ENCODE measurements at regions not wholly inside any gene's neighbourhood (a gene's known extent, or its start where the extent isn't known, plus 50 kb on each side); places are given as distances from the start of the nearest gene placed in this dataset.

DNA sequence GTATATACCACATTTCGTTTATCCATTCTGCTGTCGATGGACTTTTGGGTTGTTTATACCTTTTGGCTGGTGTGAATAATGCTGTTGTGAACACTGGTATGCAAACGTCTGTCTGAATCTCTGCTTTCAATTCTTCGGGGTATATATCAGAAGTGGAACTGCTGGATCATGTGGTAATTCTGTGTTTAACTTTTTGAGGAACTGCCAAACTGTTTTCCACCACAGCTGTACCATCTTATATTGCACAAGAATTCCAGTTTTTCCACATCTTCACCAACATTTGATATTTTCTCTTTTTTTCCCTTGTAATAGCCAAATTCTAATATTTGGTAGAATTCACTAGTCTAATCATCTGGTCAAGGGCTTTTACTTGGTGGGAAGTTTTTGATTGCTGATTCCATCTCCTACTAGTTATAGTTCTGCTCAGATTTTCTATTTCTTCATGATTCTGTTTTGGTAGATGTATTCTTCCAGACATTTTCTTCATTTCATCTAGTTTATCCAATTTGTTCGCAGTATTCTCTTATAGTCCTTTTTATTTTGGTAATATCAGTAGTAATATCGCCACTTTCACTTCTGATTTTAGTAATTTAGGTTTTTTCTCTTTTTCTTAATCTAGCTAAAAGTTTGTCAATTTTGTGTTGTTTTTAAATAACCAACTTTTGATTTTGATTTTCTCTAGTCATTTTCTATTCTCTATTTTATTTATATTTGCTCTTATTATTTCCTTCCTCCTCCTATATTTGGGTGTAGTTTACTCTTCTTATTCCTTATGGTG lies 271.2 kb downstream of the ZEB1 start:
- H3K27me3 ChIP-seq = no peaks in the 10 kb centered on the region
- H3K4me3 ChIP-seq = no peak overlapping the region
- TF ChIP-seq POLR2A (IDR thresholded peaks at IDR 0.05) = peak in 1 of 3 donors; percentile 12
- TF ChIP-seq, protein P1, sequence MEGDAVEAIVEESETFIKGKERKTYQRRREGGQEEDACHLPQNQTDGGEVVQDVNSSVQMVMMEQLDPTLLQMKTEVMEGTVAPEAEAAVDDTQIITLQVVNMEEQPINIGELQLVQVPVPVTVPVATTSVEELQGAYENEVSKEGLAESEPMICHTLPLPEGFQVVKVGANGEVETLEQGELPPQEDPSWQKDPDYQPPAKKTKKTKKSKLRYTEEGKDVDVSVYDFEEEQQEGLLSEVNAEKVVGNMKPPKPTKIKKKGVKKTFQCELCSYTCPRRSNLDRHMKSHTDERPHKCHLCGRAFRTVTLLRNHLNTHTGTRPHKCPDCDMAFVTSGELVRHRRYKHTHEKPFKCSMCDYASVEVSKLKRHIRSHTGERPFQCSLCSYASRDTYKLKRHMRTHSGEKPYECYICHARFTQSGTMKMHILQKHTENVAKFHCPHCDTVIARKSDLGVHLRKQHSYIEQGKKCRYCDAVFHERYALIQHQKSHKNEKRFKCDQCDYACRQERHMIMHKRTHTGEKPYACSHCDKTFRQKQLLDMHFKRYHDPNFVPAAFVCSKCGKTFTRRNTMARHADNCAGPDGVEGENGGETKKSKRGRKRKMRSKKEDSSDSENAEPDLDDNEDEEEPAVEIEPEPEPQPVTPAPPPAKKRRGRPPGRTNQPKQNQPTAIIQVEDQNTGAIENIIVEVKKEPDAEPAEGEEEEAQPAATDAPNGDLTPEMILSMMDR (IDR thresholded peaks at IDR 0.05) = no peak
- H3K36me3 ChIP-seq (replicated peaks in 1 of 2; ENCODE audit: insufficient read depth in 1 of 2, low read depth in 2 of 2) = no peaks in the 10 kb centered on the region
- DNase-seq (no peak), ATAC-seq (no peak)
- intact Hi-C loops (cut with DNase I) = no loop called here
- H3K4me1 ChIP-seq = no peaks in the 10 kb centered on the region
- 61% methylated on average over 6 of the region's 6 CpGs for WGBS, 2 donors
- no peak overlapping the region for H3K27ac ChIP-seq
- no peaks in the 10 kb centered on the region for H3K9me3 ChIP-seq

DNA sequence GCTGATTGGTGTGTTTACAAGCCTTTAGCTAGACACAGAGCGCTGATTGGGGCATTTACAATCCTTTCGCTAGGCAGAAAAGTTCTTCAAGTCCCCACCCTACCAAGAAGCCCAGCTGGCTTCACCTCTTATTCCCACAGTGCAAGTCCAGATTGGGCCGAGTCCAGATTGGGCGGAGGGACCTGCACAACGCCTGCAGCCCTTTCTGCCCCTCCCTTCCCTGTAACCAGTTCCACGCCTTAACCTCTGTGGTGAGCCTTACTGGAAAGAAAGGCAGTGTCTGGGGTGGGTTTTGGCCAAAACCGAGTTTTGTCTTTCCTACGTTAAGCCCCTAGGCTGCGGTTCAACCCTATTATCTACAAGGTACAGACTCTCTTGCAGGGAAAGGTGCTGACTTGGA lies 268.7 kb downstream of the ZEB1 start:
- TF ChIP-seq POLR2A (IDR thresholded peaks at IDR 0.05) = no peak
- Histone ChIP-seq H3K27me3 (no peaks in the 10 kb centered on the region), H3K36me3 (replicated peaks in 1 of 2; ENCODE audit: insufficient read depth in 1 of 2, low read depth in 2 of 2) (no peaks in the 10 kb centered on the region), H3K4me3 (no peak overlapping the region), H3K27ac (no peak overlapping the region), H3K9me3 (no peaks in the 10 kb centered on the region), H3K4me1 (no peaks in the 10 kb centered on the region)
- WGBS, 2 donors = 74 to 76% methylated on average over 9 of the region's 9 CpGs
- DNase-seq (no peak), ATAC-seq (no peak)
- intact Hi-C loops (cut with DNase I) = no loop called here

DNA sequence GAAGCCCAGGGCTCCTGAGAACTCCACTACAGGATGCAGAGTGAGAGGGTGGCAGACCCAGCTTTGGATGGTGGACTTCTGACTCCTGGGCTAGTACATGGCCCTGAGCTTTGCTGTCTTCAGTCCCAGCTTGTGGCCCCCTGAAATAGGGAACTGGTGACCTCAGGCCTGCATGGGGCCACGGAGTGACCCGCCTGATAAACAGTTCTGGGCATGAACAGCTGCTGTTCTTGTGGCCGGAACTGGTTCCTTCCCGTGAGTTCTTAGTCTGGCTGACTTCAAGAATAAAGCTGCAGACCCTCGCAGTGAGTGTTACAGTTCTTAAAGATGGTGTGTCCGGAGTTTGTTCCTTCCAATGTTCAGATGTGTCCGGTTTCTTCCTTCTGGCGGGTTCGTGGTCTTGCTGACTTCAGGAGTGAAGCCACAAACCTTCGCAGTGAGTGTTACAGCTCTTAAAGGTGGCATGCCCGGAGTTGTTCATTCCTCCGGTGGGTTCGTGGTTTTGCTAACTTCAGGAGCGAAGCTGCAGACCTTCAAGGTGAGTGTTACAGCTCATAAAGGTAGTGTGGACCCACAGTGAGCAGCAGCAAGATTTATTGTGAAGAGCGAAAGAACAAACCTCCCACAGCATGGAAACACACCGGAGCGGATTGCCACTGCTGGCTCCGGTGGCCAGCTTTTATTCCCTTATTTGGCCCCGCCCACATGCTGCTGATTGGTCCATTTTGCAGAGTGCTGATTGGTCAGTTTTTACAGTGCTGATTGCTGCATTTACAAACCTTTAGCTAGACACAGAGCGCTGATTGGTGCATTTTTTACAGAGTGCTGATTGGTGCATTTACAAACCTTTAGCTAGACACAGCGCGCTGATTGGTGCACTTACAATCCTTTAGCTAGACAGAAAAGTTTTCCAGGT lies 268.0 kb downstream of the ZEB1 start:
- H3K9me3 ChIP-seq = no peaks in the 10 kb centered on the region
- ATAC-seq (no peak), DNase-seq (peak in 1 of 4 donors; percentile 57)
- no peaks in the 10 kb centered on the region for H3K27me3 ChIP-seq
- H3K27ac ChIP-seq = peak overlapping the region in 1 of 4 donors; percentile 42
- no peak overlapping the region for H3K4me3 ChIP-seq
- 69 to 90% methylated on average over 16 to 22 of the region's 22 CpGs for WGBS, 2 donors
- intact Hi-C loops (cut with DNase I) = no loop called here
- no peaks in the 10 kb centered on the region for H3K36me3 ChIP-seq (replicated peaks in 1 of 2; ENCODE audit: insufficient read depth in 1 of 2, low read depth in 2 of 2)
- peak in 1 of 3 donors; percentile 35 for TF ChIP-seq POLR2A (IDR thresholded peaks at IDR 0.05)
- TF ChIP-seq, protein P1 (IDR thresholded peaks at IDR 0.05) = no peak
- no peaks in the 10 kb centered on the region for H3K4me1 ChIP-seq

DNA sequence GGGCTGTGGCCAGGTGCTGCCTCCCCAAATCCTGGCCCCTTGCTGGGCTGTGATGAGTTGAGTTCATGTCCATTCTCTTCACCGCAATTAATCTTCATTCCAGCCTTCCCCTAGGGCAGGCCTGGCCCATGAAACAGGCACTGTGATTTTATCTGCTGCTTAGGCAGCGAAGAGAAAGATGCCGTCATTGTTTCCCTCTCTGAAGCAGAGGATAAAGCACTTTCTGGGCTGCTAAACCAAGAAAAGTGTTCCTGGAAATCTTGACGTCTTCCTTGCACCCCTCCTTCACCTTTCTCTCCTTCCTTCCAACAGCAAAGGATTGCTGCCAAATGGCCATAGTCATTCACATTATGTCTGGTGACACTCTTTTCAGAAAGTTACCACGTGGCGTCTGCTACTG lies 265.9 kb downstream of the ZEB1 start:
- no peak overlapping the region for H3K4me3 ChIP-seq
- no peak overlapping the region for H3K27ac ChIP-seq
- TF ChIP-seq POLR2A (IDR thresholded peaks at IDR 0.05) = no peak
- TF ChIP-seq, protein P1 (IDR thresholded peaks at IDR 0.05) = no peak
- no peaks in the 10 kb centered on the region for H3K4me1 ChIP-seq
- DNase-seq (no peak), ATAC-seq (no peak)
- no peaks in the 10 kb centered on the region for H3K9me3 ChIP-seq
- H3K27me3 ChIP-seq = no peaks in the 10 kb centered on the region
- 63 to 76% methylated on average over 5 to 6 of the region's 6 CpGs for WGBS, 2 donors
- intact Hi-C loops (cut with DNase I) = no loop called here
- no peaks in the 10 kb centered on the region for H3K36me3 ChIP-seq (replicated peaks in 1 of 2; ENCODE audit: insufficient read depth in 1 of 2, low read depth in 2 of 2)

DNA sequence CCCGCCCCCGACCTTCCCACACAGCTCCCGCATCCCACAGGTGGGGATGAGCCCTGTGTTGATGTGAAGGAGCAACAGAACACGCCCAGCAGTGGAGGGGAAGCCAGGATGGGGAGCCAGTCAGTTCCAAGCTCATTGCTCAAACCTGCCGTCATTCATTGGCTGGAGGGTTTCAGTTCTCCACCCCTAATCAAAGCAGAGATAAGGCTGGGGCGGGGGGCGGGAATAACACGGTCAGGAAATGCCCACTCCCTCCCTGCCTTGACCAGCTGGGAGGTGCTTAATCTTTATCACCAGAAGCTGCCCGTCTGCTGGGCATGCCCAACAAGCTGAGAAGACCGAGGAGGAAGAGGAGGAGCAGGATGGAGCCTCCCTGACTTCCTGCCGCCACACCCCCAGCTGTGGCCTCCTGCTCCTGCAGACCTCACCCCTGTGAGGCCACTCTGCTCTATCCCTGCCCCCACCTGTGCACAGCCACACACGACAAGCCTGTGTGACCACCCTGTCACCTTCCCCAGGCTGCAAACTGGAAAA lies 265.1 kb downstream of the ZEB1 start:
- no peaks in the 10 kb centered on the region for H3K9me3 ChIP-seq
- whole genome bisulfite sequencing, 2 donors = 40 to 47% methylated on average over 7 to 12 of the region's 12 CpGs
- no peak overlapping the region for H3K27ac ChIP-seq
- H3K4me1 ChIP-seq = no peaks in the 10 kb centered on the region
- no peak for TF ChIP-seq POLR2A (IDR thresholded peaks at IDR 0.05)
- TF ChIP-seq, protein P1 (IDR thresholded peaks at IDR 0.05) = no peak
- DNase-seq = no peak
- ATAC-seq = no peak
- H3K36me3 ChIP-seq (replicated peaks in 1 of 2; ENCODE audit: insufficient read depth in 1 of 2, low read depth in 2 of 2) = no peaks in the 10 kb centered on the region
- H3K27me3 ChIP-seq = no peaks in the 10 kb centered on the region
- H3K4me3 ChIP-seq = no peak overlapping the region
- intact Hi-C loops (cut with DNase I) = no loop called here

Data from body of pancreas (tissue), 4 donors.